ENCODE measurements at regions not wholly inside any gene's neighbourhood (a gene's known extent, or its start where the extent isn't known, plus 50 kb on each side); places are given as distances from the start of the nearest gene placed in this dataset.

- no peak for DNase-seq
- Histone ChIP-seq H3K4me1 (ENCODE audit: control extremely low read depth in 1 of 4, control insufficient read depth in 4 of 4, insufficient read depth in 4 of 4, low read length in 3 of 4) (no peaks in the 10 kb centered on the region), H3K27ac (ENCODE audit: insufficient read depth in 1 of 2, low read depth in 1 of 2, low read length in 2 of 2, poor library complexity in 1 of 2, severe bottlenecking in 2 of 2) (no peak overlapping the region), H3K4me3 (ENCODE audit: control insufficient read depth in 1 of 7, extremely low read depth in 1 of 7, insufficient read depth in 4 of 7, low read depth in 2 of 7, low read length in 6 of 7) (no peak overlapping the region), H3K9me3 (ENCODE audit: control extremely low read depth in 1 of 5, control insufficient read depth in 4 of 5, insufficient read depth in 2 of 5, low read depth in 1 of 5, low read length in 4 of 5) (no peaks in the 10 kb centered on the region), H3K27me3 (replicated peaks in 2 of 5; ENCODE audit: control insufficient read depth in 4 of 5, insufficient read depth in 5 of 5, low read length in 4 of 5) (peaks cover 0 to 12% (median 4%) of the 10 kb centered on the region in 5 experiments), H3K36me3 (ENCODE audit: control insufficient read depth in 4 of 4, insufficient read depth in 4 of 4, low read length in 3 of 4) (no peaks in the 10 kb centered on the region)
- 100% methylated on average over 1 of the region's 2 CpGs for WGBS (ENCODE audit: insufficient coverage)
- ChIA-PET POLR2A (no interaction called here), CTCF (interaction anchor here (1.0 to 1.1 kb wide), 2 partner anchors 10 to 470 kb away, joined by 3 read pairs; no protein-coding TSS in a partner anchor)
Observed at GRCh38 chr2:176677746-176678265, 408.6 kb downstream of the MTX2 start.

DNA sequence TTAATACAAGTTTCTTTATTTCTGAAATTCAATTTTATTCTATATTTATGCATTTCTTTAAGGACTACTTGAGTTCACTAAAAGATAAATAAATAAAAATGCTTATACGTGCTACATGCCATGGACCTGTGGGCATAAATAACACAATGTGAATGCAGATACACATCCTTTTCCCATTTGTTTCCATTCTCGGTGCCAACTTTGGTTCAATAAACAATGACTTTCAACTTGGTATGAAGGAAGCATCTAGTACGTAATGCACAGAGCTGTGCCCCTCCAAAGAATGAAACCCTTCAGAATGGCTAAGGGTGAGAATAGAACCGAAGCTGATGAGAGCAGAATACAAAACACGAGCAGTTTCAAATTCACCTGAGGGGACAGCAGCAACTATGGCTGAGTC lies 409.3 kb downstream of the MTX2 start:
- no peak overlapping the region for H3K4me3 ChIP-seq (ENCODE audit: control insufficient read depth in 1 of 7, extremely low read depth in 1 of 7, insufficient read depth in 4 of 7, low read depth in 2 of 7, low read length in 6 of 7)
- no peaks in the 10 kb centered on the region for H3K36me3 ChIP-seq (ENCODE audit: control insufficient read depth in 4 of 4, insufficient read depth in 4 of 4, low read length in 3 of 4)
- peaks cover 0 to 19% (median 8%) of the 10 kb centered on the region in 5 experiments for H3K27me3 ChIP-seq (replicated peaks in 2 of 5; ENCODE audit: control insufficient read depth in 4 of 5, insufficient read depth in 5 of 5, low read length in 4 of 5)
- POLR2A ChIA-PET = no interaction called here
- 96% methylated on average over 4 of the region's 5 CpGs for WGBS (ENCODE audit: insufficient coverage)
- DNase-seq = no peak
- CTCF ChIA-PET = interaction anchor here (1.0 to 1.1 kb wide), 2 partner anchors 9 to 470 kb away, joined by 3 read pairs; no protein-coding TSS in a partner anchor
- no peak overlapping the region for H3K27ac ChIP-seq (ENCODE audit: insufficient read depth in 1 of 2, low read depth in 1 of 2, low read length in 2 of 2, poor library complexity in 1 of 2, severe bottlenecking in 2 of 2)
- H3K9me3 ChIP-seq (ENCODE audit: control extremely low read depth in 1 of 5, control insufficient read depth in 4 of 5, insufficient read depth in 2 of 5, low read depth in 1 of 5, low read length in 4 of 5) = no peaks in the 10 kb centered on the region
- H3K4me1 ChIP-seq (ENCODE audit: control extremely low read depth in 1 of 4, control insufficient read depth in 4 of 4, insufficient read depth in 4 of 4, low read length in 3 of 4) = no peaks in the 10 kb centered on the region

GRCh38 chr2:176679061-176679669 lies 409.9 kb downstream of the MTX2 start:
- 80% methylated on average over 1 of the region's 2 CpGs for WGBS (ENCODE audit: insufficient coverage)
- Histone ChIP-seq H3K36me3 (ENCODE audit: control insufficient read depth in 4 of 4, insufficient read depth in 4 of 4, low read length in 3 of 4) (no peaks in the 10 kb centered on the region), H3K27ac (ENCODE audit: insufficient read depth in 1 of 2, low read depth in 1 of 2, low read length in 2 of 2, poor library complexity in 1 of 2, severe bottlenecking in 2 of 2) (no peak overlapping the region), H3K4me1 (ENCODE audit: control extremely low read depth in 1 of 4, control insufficient read depth in 4 of 4, insufficient read depth in 4 of 4, low read length in 3 of 4) (no peaks in the 10 kb centered on the region), H3K27me3 (replicated peaks in 2 of 5; ENCODE audit: control insufficient read depth in 4 of 5, insufficient read depth in 5 of 5, low read length in 4 of 5) (peaks cover 0 to 22% (median 8%) of the 10 kb centered on the region in 5 experiments), H3K9me3 (ENCODE audit: control extremely low read depth in 1 of 5, control insufficient read depth in 4 of 5, insufficient read depth in 2 of 5, low read depth in 1 of 5, low read length in 4 of 5) (no peaks in the 10 kb centered on the region), H3K4me3 (ENCODE audit: control insufficient read depth in 1 of 7, extremely low read depth in 1 of 7, insufficient read depth in 4 of 7, low read depth in 2 of 7, low read length in 6 of 7) (no peak overlapping the region)
- ChIA-PET POLR2A (no interaction called here), CTCF (no interaction called here)
- DNase-seq = peak in 1 of 3 donors; percentile 4

GRCh38 chr2:176680916-176681516 lies 411.8 kb downstream of the MTX2 start:
- DNase-seq = no peak
- POLR2A ChIA-PET = no interaction called here
- no peak overlapping the region for H3K4me3 ChIP-seq (ENCODE audit: control insufficient read depth in 1 of 7, extremely low read depth in 1 of 7, insufficient read depth in 4 of 7, low read depth in 2 of 7, low read length in 6 of 7)
- no peak overlapping the region for H3K27ac ChIP-seq (ENCODE audit: insufficient read depth in 1 of 2, low read depth in 1 of 2, low read length in 2 of 2, poor library complexity in 1 of 2, severe bottlenecking in 2 of 2)
- CTCF ChIA-PET = interaction anchor here (1.1 to 1.5 kb wide), 2 partner anchors 10 to 27 kb away, joined by 3 to 4 read pairs; no protein-coding TSS in a partner anchor
- no peaks in the 10 kb centered on the region for H3K36me3 ChIP-seq (ENCODE audit: control insufficient read depth in 4 of 4, insufficient read depth in 4 of 4, low read length in 3 of 4)
- H3K9me3 ChIP-seq (ENCODE audit: control extremely low read depth in 1 of 5, control insufficient read depth in 4 of 5, insufficient read depth in 2 of 5, low read depth in 1 of 5, low read length in 4 of 5) = no peaks in the 10 kb centered on the region
- H3K27me3 ChIP-seq (replicated peaks in 2 of 5; ENCODE audit: control insufficient read depth in 4 of 5, insufficient read depth in 5 of 5, low read length in 4 of 5) = peaks cover 4 to 30% (median 8%) of the 10 kb centered on the region in 5 experiments
- WGBS (ENCODE audit: insufficient coverage) = no CpG with 5 or more reads among the region's 1 CpG
- no peaks in the 10 kb centered on the region for H3K4me1 ChIP-seq (ENCODE audit: control extremely low read depth in 1 of 4, control insufficient read depth in 4 of 4, insufficient read depth in 4 of 4, low read length in 3 of 4)

GRCh38 chr2:176681584-176682115 lies 412.4 kb downstream of the MTX2 start:
- WGBS (ENCODE audit: insufficient coverage) = no CpG with 5 or more reads among the region's 1 CpG
- DNase-seq = no peak
- CTCF ChIA-PET = interaction anchor here (1.1 kb wide), 2 partner anchors 11 to 132 kb away, joined by 3 to 4 read pairs; no protein-coding TSS in a partner anchor
- no peaks in the 10 kb centered on the region for H3K36me3 ChIP-seq (ENCODE audit: control insufficient read depth in 4 of 4, insufficient read depth in 4 of 4, low read length in 3 of 4)
- H3K4me1 ChIP-seq (ENCODE audit: control extremely low read depth in 1 of 4, control insufficient read depth in 4 of 4, insufficient read depth in 4 of 4, low read length in 3 of 4) = no peaks in the 10 kb centered on the region
- POLR2A ChIA-PET = no interaction called here
- H3K27ac ChIP-seq (ENCODE audit: insufficient read depth in 1 of 2, low read depth in 1 of 2, low read length in 2 of 2, poor library complexity in 1 of 2, severe bottlenecking in 2 of 2) = no peak overlapping the region
- no peaks in the 10 kb centered on the region for H3K9me3 ChIP-seq (ENCODE audit: control extremely low read depth in 1 of 5, control insufficient read depth in 4 of 5, insufficient read depth in 2 of 5, low read depth in 1 of 5, low read length in 4 of 5)
- H3K4me3 ChIP-seq (ENCODE audit: control insufficient read depth in 1 of 7, extremely low read depth in 1 of 7, insufficient read depth in 4 of 7, low read depth in 2 of 7, low read length in 6 of 7) = no peak overlapping the region
- H3K27me3 ChIP-seq (replicated peaks in 2 of 5; ENCODE audit: control insufficient read depth in 4 of 5, insufficient read depth in 5 of 5, low read length in 4 of 5) = peaks cover 4 to 30% (median 8%) of the 10 kb centered on the region in 5 experiments

- Histone ChIP-seq H3K4me1 (ENCODE audit: control extremely low read depth in 1 of 4, control insufficient read depth in 4 of 4, insufficient read depth in 4 of 4, low read length in 3 of 4) (no peaks in the 10 kb centered on the region), H3K27ac (ENCODE audit: insufficient read depth in 1 of 2, low read depth in 1 of 2, low read length in 2 of 2, poor library complexity in 1 of 2, severe bottlenecking in 2 of 2) (no peak overlapping the region), H3K9me3 (ENCODE audit: control extremely low read depth in 1 of 5, control insufficient read depth in 4 of 5, insufficient read depth in 2 of 5, low read depth in 1 of 5, low read length in 4 of 5) (no peaks in the 10 kb centered on the region), H3K27me3 (replicated peaks in 2 of 5; ENCODE audit: control insufficient read depth in 4 of 5, insufficient read depth in 5 of 5, low read length in 4 of 5) (peaks cover 4 to 30% (median 8%) of the 10 kb centered on the region in 5 experiments), H3K4me3 (ENCODE audit: control insufficient read depth in 1 of 7, extremely low read depth in 1 of 7, insufficient read depth in 4 of 7, low read depth in 2 of 7, low read length in 6 of 7) (no peak overlapping the region), H3K36me3 (ENCODE audit: control insufficient read depth in 4 of 4, insufficient read depth in 4 of 4, low read length in 3 of 4) (no peaks in the 10 kb centered on the region)
- ChIA-PET POLR2A (no interaction called here), CTCF (interaction anchor here (0.9 to 1.1 kb wide), 2 partner anchors 131 to 467 kb away, joined by 4 read pairs; no protein-coding TSS in a partner anchor)
- no peak for DNase-seq
- WGBS (ENCODE audit: insufficient coverage) = no CpG with 5 or more reads among the region's 3 CpGs
Observed at GRCh38 chr2:176682278-176682677, 413.0 kb downstream of the MTX2 start.

GRCh38 chr2:176683618-176684111 lies 414.4 kb downstream of the MTX2 start:
- Histone ChIP-seq H3K27ac (ENCODE audit: insufficient read depth in 1 of 2, low read depth in 1 of 2, low read length in 2 of 2, poor library complexity in 1 of 2, severe bottlenecking in 2 of 2) (no peak overlapping the region), H3K4me1 (ENCODE audit: control extremely low read depth in 1 of 4, control insufficient read depth in 4 of 4, insufficient read depth in 4 of 4, low read length in 3 of 4) (no peaks in the 10 kb centered on the region), H3K4me3 (ENCODE audit: control insufficient read depth in 1 of 7, extremely low read depth in 1 of 7, insufficient read depth in 4 of 7, low read depth in 2 of 7, low read length in 6 of 7) (no peak overlapping the region), H3K9me3 (ENCODE audit: control extremely low read depth in 1 of 5, control insufficient read depth in 4 of 5, insufficient read depth in 2 of 5, low read depth in 1 of 5, low read length in 4 of 5) (no peaks in the 10 kb centered on the region), H3K27me3 (replicated peaks in 2 of 5; ENCODE audit: control insufficient read depth in 4 of 5, insufficient read depth in 5 of 5, low read length in 4 of 5) (peaks cover 4 to 30% (median 8%) of the 10 kb centered on the region in 5 experiments), H3K36me3 (ENCODE audit: control insufficient read depth in 4 of 4, insufficient read depth in 4 of 4, low read length in 3 of 4) (no peaks in the 10 kb centered on the region)
- DNase-seq = no peak
- no CpG with 5 or more reads among the region's 1 CpG for WGBS (ENCODE audit: insufficient coverage)
- POLR2A ChIA-PET = no interaction called here
- CTCF ChIA-PET = no interaction called here
